H1 (cell line): ENCODE measurements at regions not wholly inside any gene's neighbourhood (a gene's known extent, or its start where the extent isn't known, plus 50 kb on each side); places are given as distances from the start of the nearest gene placed in this dataset.

Experiments used
- CTCF ChIA-PET: fragments of 300-600 bp; sonication (Branson Sonifier 250); formaldehyde crosslinking; loops from one replicate; lab custom pipeline; 2021; ENCODE audit not compliant: partially characterized antibody; lab: Charles Lee
- POLR2A ChIA-PET: fragments of 300-600 bp; sonication (Branson Sonifier 250); formaldehyde crosslinking; loops from one replicate; lab custom pipeline; 2021; ENCODE audit warnings: inconsistent platforms; ENCODE audit not compliant: partially characterized antibody; lab: Charles Lee
- DNase-seq, 2 experiments: peaks; one replicate each; pipeline versions ENCODE4 v3.0.0 to v3.0.0-alpha.2; 2010 to 2022; ENCODE audit warnings: low spot score in 2 of 2, low read depth in 1 of 2, mixed read lengths in 1 of 2
- FAIRE-seq: peaks from 2 replicates; lab custom pipeline; 2011; peaks lifted over from hg19 to GRCh38; lab: Jason Lieb, UNC
- H2AFZ ChIP-seq: 2 replicates; pipeline ENCODE4 v1.8.1; 2012; ENCODE audit warnings: low read length, inconsistent platforms
- H2AK5ac ChIP-seq: 2 replicates; pipeline ENCODE4 v1.6.1; 2013; ENCODE audit warnings: low read depth, low read length
- H2BK120ac ChIP-seq: replicated peaks from 2 replicates; pipeline ENCODE3; 2013; ENCODE audit warnings: low read depth, low read length, inconsistent platforms
- H2BK12ac ChIP-seq: 2 replicates; pipeline ENCODE4 v1.6.1; 2013; ENCODE audit warnings: low read depth, low read length
- H2BK15ac ChIP-seq: 2 replicates; pipeline ENCODE4 v1.6.1; 2013; ENCODE audit warnings: low read length
- H2BK20ac ChIP-seq: 2 replicates; pipeline ENCODE4 v1.6.1; 2013; ENCODE audit warnings: low read length
- H2BK5ac ChIP-seq: 2 replicates; pipeline ENCODE4 v1.6.1; 2013; ENCODE audit warnings: low read depth, low read length
- H3K14ac ChIP-seq: 2 replicates; pipeline ENCODE4 v1.6.1; 2013; ENCODE audit warnings: inconsistent platforms; ENCODE audit not compliant: insufficient read length
- H3K18ac ChIP-seq: 2 replicates; pipeline ENCODE4 v1.6.1; 2013; ENCODE audit warnings: low read length; ENCODE audit errors: extremely low read depth
- H3K23ac ChIP-seq: 2 replicates; pipeline ENCODE4 v1.6.1; 2013; ENCODE audit warnings: inconsistent platforms; ENCODE audit not compliant: insufficient read length
- H3K23me2 ChIP-seq: 2 replicates; pipeline ENCODE4 v1.6.1; 2013; ENCODE audit warnings: low read depth, low read length
- H3K27ac ChIP-seq: 2 replicates; pipeline ENCODE4 v1.6.1; 2011; ENCODE audit warnings: low read depth, low read length, inconsistent platforms
- H3K27me3 ChIP-seq, 4 experiments: replicated peaks in 1 of 4; 1 replicate in 1 of 4; 2 replicates in 3 of 4; pipeline versions ENCODE4 v1.6.1 to v1.8.1; 2011 to 2013; ENCODE audit warnings: low read length in 3 of 4, mild to moderate bottlenecking in 3 of 4, inconsistent platforms in 2 of 4, mixed read lengths in 2 of 4, moderate library complexity in 1 of 4; ENCODE audit not compliant: control insufficient read depth in 3 of 4, insufficient read depth in 3 of 4; ENCODE audit errors: extremely low read depth in 1 of 4
- H3K36me3 ChIP-seq, 4 experiments: 2 replicates each; pipeline versions ENCODE4 v1.6.1 to v1.8.1; 2011 to 2013; ENCODE audit warnings: mild to moderate bottlenecking in 4 of 4, low read length in 3 of 4, moderate library complexity in 2 of 4, control low read depth in 1 of 4, inconsistent platforms in 1 of 4; ENCODE audit not compliant: insufficient read depth in 4 of 4, control insufficient read depth in 2 of 4
- H3K4ac ChIP-seq: replicated peaks from 2 replicates; pipeline ENCODE3; 2013; ENCODE audit warnings: low read length, low read depth, mixed read lengths, inconsistent platforms; ENCODE audit not compliant: insufficient read length
- H3K4me1 ChIP-seq, 4 experiments: replicated peaks in 1 of 4; 1 replicate in 1 of 4; 2 replicates in 3 of 4; pipeline versions ENCODE4 v1.6.1 to v1.8.1; 2011 to 2013; ENCODE audit warnings: low read length in 3 of 4, inconsistent platforms in 2 of 4, mixed read lengths in 1 of 4; ENCODE audit not compliant: insufficient read depth in 4 of 4, control insufficient read depth in 3 of 4
- H3K4me2 ChIP-seq, 2 experiments: 2 replicates each; pipeline versions ENCODE4 v1.6.1 to v1.8.1; 2011 to 2013; ENCODE audit warnings: low read depth in 2 of 2, low read length in 2 of 2, control low read depth in 1 of 2, inconsistent platforms in 1 of 2, mild to moderate bottlenecking in 1 of 2; ENCODE audit not compliant: insufficient read depth in 1 of 2
- H3K4me3 ChIP-seq, 4 experiments: fragments of 200-600, 300-600 bp in 1 of 4; sonication (generic), shearing (Covaris generic), sonication (Bioruptor Twin) in 1 of 4; 2 replicates each; pipeline versions ENCODE4 v1.5.1 to v1.8.1; 2011 to 2016; ENCODE audit warnings: low read length in 4 of 4, low read depth in 3 of 4, control low read depth in 2 of 4, inconsistent platforms in 2 of 4, mild to moderate bottlenecking in 2 of 4, mixed read lengths in 1 of 4, moderate library complexity in 1 of 4; ENCODE audit not compliant: insufficient read depth in 2 of 4; ENCODE audit errors: extremely low read depth in 1 of 4
- H3K56ac ChIP-seq: replicated peaks from 2 replicates; pipeline ENCODE3; 2013; ENCODE audit warnings: low read depth, mild to moderate bottlenecking, mixed read lengths, low read length, inconsistent platforms; ENCODE audit not compliant: insufficient read length
- H3K79me1 ChIP-seq: 2 replicates; pipeline ENCODE4 v1.6.1; 2013; ENCODE audit warnings: low read depth, low read length, control low read depth
- H3K79me2 ChIP-seq, 2 experiments: 2 replicates each; pipeline versions ENCODE4 v1.6.1 to v1.8.1; 2012 to 2013; ENCODE audit warnings: low read length in 2 of 2, mild to moderate bottlenecking in 2 of 2, inconsistent platforms in 1 of 2; ENCODE audit not compliant: insufficient read depth in 2 of 2, control insufficient read depth in 1 of 2
- H3K9ac ChIP-seq, 4 experiments: replicated peaks in 1 of 4; 1 replicate in 1 of 4; 2 replicates in 3 of 4; pipeline versions ENCODE4 v1.6.1 to v1.8.1; 2011 to 2013; ENCODE audit warnings: low read depth in 3 of 4, low read length in 3 of 4, control low read depth in 2 of 4, mild to moderate bottlenecking in 2 of 4, moderate library complexity in 2 of 4, inconsistent platforms in 1 of 4; ENCODE audit errors: extremely low read depth in 1 of 4
- H3K9me3 ChIP-seq, 2 experiments: 2 replicates each; pipeline versions ENCODE4 v1.6.1 to v1.8.1; 2012 to 2013; ENCODE audit warnings: mild to moderate bottlenecking in 2 of 2, moderate library complexity in 2 of 2, control low read depth in 1 of 2, inconsistent platforms in 1 of 2, low read depth in 1 of 2, low read length in 1 of 2, mixed read lengths in 1 of 2; ENCODE audit not compliant: insufficient read depth in 2 of 2
- H4K20me1 ChIP-seq, 2 experiments: replicated peaks in 1 of 2; 2 replicates each; pipeline versions ENCODE3 to v1.8.1; 2011 to 2013; ENCODE audit warnings: inconsistent platforms in 2 of 2, low read length in 2 of 2, mild to moderate bottlenecking in 1 of 2; ENCODE audit not compliant: insufficient read depth in 2 of 2, control insufficient read depth in 1 of 2
- H4K5ac ChIP-seq: 2 replicates; pipeline ENCODE4 v1.6.1; 2013; ENCODE audit warnings: low read length, low read depth, mixed read lengths, inconsistent platforms; ENCODE audit not compliant: insufficient read length
- H4K8ac ChIP-seq: 2 replicates; pipeline ENCODE4 v1.8.0; 2013; ENCODE audit warnings: mild to moderate bottlenecking, moderate library complexity, low read length, inconsistent platforms; ENCODE audit not compliant: insufficient read depth; ENCODE audit errors: extremely low read depth
- H4K91ac ChIP-seq: replicated peaks from 2 replicates; pipeline ENCODE3; 2013; ENCODE audit warnings: low read length, mixed read lengths, inconsistent platforms; ENCODE audit not compliant: insufficient read length
- CBX5 ChIP-seq: fragments of 300-800, 300-1000 bp; sonication (generic); IDR thresholded peaks from 2 replicates; pipeline ENCODE4 v1.7.1; 2016; ENCODE audit warnings: antibody characterized with exemption, low read length, low read depth
- NRF1 ChIP-seq: IDR thresholded peaks from 2 replicates; pipeline ENCODE4 v1.6.1; 2011; ENCODE audit warnings: mild to moderate bottlenecking, low read depth, low read length, improper control_type of control experiment
- PHF8 ChIP-seq: fragments of 200-600 bp; sonication (generic); conservative IDR thresholded peaks from 2 replicates; pipeline ENCODE4 v1.7.1; 2012; ENCODE audit warnings: low read depth, mild to moderate bottlenecking, inconsistent platforms, low read length, moderate library complexity
- SRF ChIP-seq: IDR thresholded peaks from 2 replicates; pipeline ENCODE4 v1.6.1; 2011; ENCODE audit warnings: mild to moderate bottlenecking, low read depth, low read length, moderate library complexity
- TBP ChIP-seq: IDR thresholded peaks from 2 replicates; pipeline ENCODE4 v1.6.1; 2011; ENCODE audit warnings: low read depth, low read length, improper control_type of control experiment
- TCF12 ChIP-seq: IDR thresholded peaks from 2 replicates; pipeline ENCODE4 v1.6.1; 2011; ENCODE audit warnings: low read depth, mild to moderate bottlenecking, low read length
- WGBS, 2 experiments: shearing (Covaris generic) in 1 of 2; methylation state at CpG; one replicate each; pipeline versions ENCODE4 v1.1.6 to v1.1.7; 2013 to 2015; ENCODE audit warnings: low lambda C conversion rate in 2 of 2, mixed read lengths in 2 of 2, inconsistent platforms in 1 of 2, low coverage in 1 of 2, missing lambda C conversion rate in 1 of 2; ENCODE audit not compliant: insufficient replicate concordance in 2 of 2, insufficient coverage in 1 of 2, insufficient read length in 1 of 2; ENCODE audit errors: extremely low coverage in 1 of 2, missing lambda C conversion rate in 1 of 2; 5-methylcytosine and 5-hydroxymethylcytosine counted together

DNA sequence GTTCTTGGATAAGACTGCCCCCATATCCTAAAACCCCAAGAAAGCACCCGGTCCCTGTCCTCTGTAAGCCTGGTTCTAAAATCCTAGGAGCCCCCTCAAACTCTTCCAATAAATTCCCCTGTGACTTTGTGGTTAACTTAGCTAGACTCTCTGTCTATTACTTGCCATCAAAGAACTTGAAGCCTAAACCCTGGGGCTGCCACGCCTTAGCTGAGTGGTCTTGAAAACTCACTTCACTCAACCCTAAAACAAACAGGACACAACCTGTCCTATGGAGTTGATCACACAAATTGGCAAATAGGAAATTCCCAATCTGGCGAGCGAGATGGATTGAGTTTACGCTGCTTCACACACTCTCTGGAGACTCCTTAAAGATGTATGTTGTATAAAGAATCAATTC, 191.4 kb upstream of the SVIL start:
- no peak for TF ChIP-seq SRF
- TF ChIP-seq NRF1, result no peak
- TF ChIP-seq PHF8, result no peak
- no peak for TF ChIP-seq TBP
- no peak for TF ChIP-seq CBX5
- no peak for TF ChIP-seq TCF12
- no peak overlapping the region for H2AFZ ChIP-seq
- no peaks in the 10 kb centered on the region for H3K9me3 ChIP-seq
- no peaks in the 10 kb centered on the region for H3K23me2 ChIP-seq
- no peak overlapping the region for H2BK12ac ChIP-seq
- H2BK5ac ChIP-seq, result no peak overlapping the region
- WGBS, 2 experiments, result 93% methylated on average over 5 of the region's 5 CpGs; no CpG with 5 or more reads in 1 of the 2 experiments
- H3K27me3 ChIP-seq, result no peaks in the 10 kb centered on the region
- no peak overlapping the region for H2AK5ac ChIP-seq
- no peak overlapping the region for H3K14ac ChIP-seq
- H2BK15ac ChIP-seq, result no peak overlapping the region
- no peak overlapping the region for H3K56ac ChIP-seq
- H2BK120ac ChIP-seq, result no peak overlapping the region
- H3K79me2 ChIP-seq, result no peaks in the 10 kb centered on the region
- no peak overlapping the region for H4K5ac ChIP-seq
- H3K4ac ChIP-seq, result no peak overlapping the region
- no peak overlapping the region for H3K4me2 ChIP-seq
- no peak overlapping the region for H2BK20ac ChIP-seq
- H3K4me1 ChIP-seq, result no peaks in the 10 kb centered on the region
- FAIRE-seq (no peak), DNase-seq (no peak)
- CTCF ChIA-PET, result no interaction called here
- no peak overlapping the region for H3K23ac ChIP-seq
- POLR2A ChIA-PET, result no interaction called here
- no peak overlapping the region; the same call in 1 of the 2 replicates for H3K18ac ChIP-seq
- no peak overlapping the region for H3K4me3 ChIP-seq
- H3K27ac ChIP-seq, result no peak overlapping the region
- no peak overlapping the region for H3K9ac ChIP-seq
- no peak overlapping the region for H4K91ac ChIP-seq
- H4K20me1 ChIP-seq, result no peaks in the 10 kb centered on the region
- no peaks in the 10 kb centered on the region for H3K36me3 ChIP-seq
- no peaks in the 10 kb centered on the region for H3K79me1 ChIP-seq
- no peak overlapping the region for H4K8ac ChIP-seq
